Left lung (tissue), 4 donors: ENCODE measurements at regions not wholly inside any gene's neighbourhood (a gene's known extent, or its start where the extent isn't known, plus 50 kb on each side); places are given as distances from the start of the nearest gene placed in this dataset.
A peak's percentile ranks its signal among the peaks of the same experiment; 100 is the strongest.

Experiments
- ATAC-seq: fragments of 200-7000 bp; cut with Tn5 transposase; one replicate; pipeline ENCODE4 v1.9.1; 2020; ENCODE audit warnings: moderate library complexity
- DNase-seq, 4 donors: peaks; one replicate each; pipeline ENCODE4 v3.0.0-alpha.2; 2013 to 2020
- H3K27ac ChIP-seq, 2 donors: fragments of 200-600 bp; sonication (generic) in 1 of 2; one replicate each; pipeline versions ENCODE4 v1.5.0 to v1.8.0; 2020 to 2021
- H3K27me3 ChIP-seq, 2 donors: fragments of 200-600 bp; sonication (generic) in 1 of 2; one replicate each; pipeline versions ENCODE4 v1.5.0 to v1.8.0; 2020 to 2021
- H3K36me3 ChIP-seq, 2 donors: fragments of 200-600 bp; sonication (generic) in 1 of 2; one replicate each; pipeline versions ENCODE4 v1.5.0 to v1.8.0; 2020 to 2021
- H3K4me1 ChIP-seq, 2 donors: fragments of 200-600 bp; one replicate each; pipeline ENCODE4 v1.8.0; 2021
- H3K4me3 ChIP-seq, 2 donors: fragments of 200-600 bp; sonication (generic) in 1 of 2; one replicate each; pipeline versions ENCODE4 v1.5.0 to v1.8.0; 2020 to 2021; ENCODE audit warnings: mild to moderate bottlenecking in 1 of 2
- H3K9me3 ChIP-seq, 2 donors: fragments of 200-600 bp; sonication (generic) in 1 of 2; one replicate each; pipeline versions ENCODE4 v1.5.0 to v1.8.0; 2020 to 2021
- CTCF ChIP-seq, 2 donors: fragments of 200-600 bp; sonication (generic) in 1 of 2; IDR thresholded peaks; one replicate each; pipeline versions ENCODE4 v1.5.0 to v1.8.0; 2021; ENCODE audit warnings: antibody characterized with exemption in 2 of 2
- intact Hi-C, 2 donors: fragments of 100-400 bp; cut with DNase I; formaldehyde crosslinking; loops; one replicate each; pipeline versions ENCODE4 v1.11.2 to v1.14.2; 2022
- donor health status: DM: no; HTN: yes; CAD: no.
- donor health status: DM: no; HTN: no; CAD: no.

GRCh38 chr4:151934766-151935165 lies 174.0 kb upstream of the GATB start:
- intact Hi-C loops, result no loop called here

GRCh38 chr4:151933122-151933827 lies 172.5 kb upstream of the GATB start:
- no peaks in the 10 kb centered on the region for H3K27me3 ChIP-seq
- H3K4me1 ChIP-seq, result no peaks in the 10 kb centered on the region
- ATAC-seq (no peak), DNase-seq (no peak)
- intact Hi-C loops, result no loop called here
- H3K27ac ChIP-seq, result no peak overlapping the region
- H3K4me3 ChIP-seq, result no peak overlapping the region
- TF ChIP-seq CTCF (IDR thresholded peaks at IDR 0.05), result no peak
- no peaks in the 10 kb centered on the region for H3K36me3 ChIP-seq
- H3K9me3 ChIP-seq, result no peaks in the 10 kb centered on the region

More at GRCh38 chr4:151934766-151935165, 174.0 kb upstream of the GATB start:
- Histone ChIP-seq H3K36me3 (no peaks in the 10 kb centered on the region), H3K27me3 (no peaks in the 10 kb centered on the region), H3K9me3 (no peaks in the 10 kb centered on the region), H3K27ac (no peak overlapping the region), H3K4me1 (no peaks in the 10 kb centered on the region), H3K4me3 (no peak overlapping the region)
- DNase-seq (no peak), ATAC-seq (no peak)
- no peak for TF ChIP-seq CTCF (IDR thresholded peaks at IDR 0.05)

- no peak for DNase-seq
- Histone ChIP-seq H3K9me3 (no peaks in the 10 kb centered on the region), H3K27ac (no peak overlapping the region), H3K4me3 (no peak overlapping the region), H3K4me1 (no peaks in the 10 kb centered on the region), H3K36me3 (no peaks in the 10 kb centered on the region), H3K27me3 (no peaks in the 10 kb centered on the region)
- ATAC-seq, result no peak
- TF ChIP-seq CTCF (IDR thresholded peaks at IDR 0.05), result no peak
- intact Hi-C loops, result no loop called here
These were observed 170.8 kb upstream of the GATB start for GRCh38 chr4:151931563-151931962.

GRCh38 chr4:151930372-151930771 lies 169.6 kb upstream of the GATB start:
- no peaks in the 10 kb centered on the region for H3K4me1 ChIP-seq
- intact Hi-C loops, result no loop called here
- no peaks in the 10 kb centered on the region for H3K9me3 ChIP-seq
- no peaks in the 10 kb centered on the region for H3K27me3 ChIP-seq
- H3K4me3 ChIP-seq, result no peak overlapping the region
- ATAC-seq (peak; percentile 43), DNase-seq (no peak)
- H3K27ac ChIP-seq, result no peak overlapping the region
- no peaks in the 10 kb centered on the region for H3K36me3 ChIP-seq
- TF ChIP-seq CTCF (IDR thresholded peaks at IDR 0.05), result no peak

GRCh38 chr4:151928112-151928511 lies 167.3 kb upstream of the GATB start:
- H3K27me3 ChIP-seq, result no peaks in the 10 kb centered on the region
- no peak overlapping the region for H3K4me3 ChIP-seq
- intact Hi-C loops, result no loop called here
- ATAC-seq (no peak), DNase-seq (no peak)
- no peak for TF ChIP-seq CTCF (IDR thresholded peaks at IDR 0.05)
- no peaks in the 10 kb centered on the region for H3K9me3 ChIP-seq
- H3K4me1 ChIP-seq, result no peaks in the 10 kb centered on the region
- no peak overlapping the region for H3K27ac ChIP-seq
- no peaks in the 10 kb centered on the region for H3K36me3 ChIP-seq
